PFSK-1 (cell line): ENCODE measurements at regions not wholly inside any gene's neighbourhood (a gene's known extent, or its start where the extent isn't known, plus 50 kb on each side); places are given as distances from the start of the nearest gene placed in this dataset.

Source experiments
- POLR2AphosphoS5 ChIP-seq: IDR thresholded peaks from 2 replicates; pipeline ENCODE4 v1.6.1; 2012; ENCODE audit warnings: low read depth, mild to moderate bottlenecking, control low read depth, low read length, moderate library complexity
- SIN3A ChIP-seq: IDR thresholded peaks from 2 replicates; pipeline ENCODE4 v1.6.1; 2012; ENCODE audit warnings: mild to moderate bottlenecking, low read length, moderate library complexity, borderline replicate concordance; ENCODE audit not compliant: insufficient read depth
- TAF1 ChIP-seq: IDR thresholded peaks from 2 replicates; pipeline ENCODE4 v1.6.1; 2012; ENCODE audit warnings: low read length, control low read depth, borderline replicate concordance; ENCODE audit not compliant: insufficient read depth

- no peak for TF ChIP-seq SIN3A
- TF ChIP-seq POLR2AphosphoS5, result no peak
- TF ChIP-seq TAF1, result no peak
Observed at GRCh38 chr7:116384936-116385635, 114.5 kb upstream of the CAV2 start.
